HG02798 (cell line): ENCODE measurements at regions not wholly inside any gene's neighbourhood (a gene's known extent, or its start where the extent isn't known, plus 50 kb on each side); places are given as distances from the start of the nearest gene placed in this dataset.

Experiments
- ATAC-seq: cut with Tn5 transposase; IDR thresholded peaks from one replicate; pipeline ENCODE4 v1.9.1; 2021; ENCODE audit warnings: mild to moderate bottlenecking; ENCODE audit not compliant: unreplicated experiment, poor library complexity

GRCh38 chr6:63521475-63522210 is 50.6 kb upstream of the LOC128125822 start:
- ATAC-seq: no peak
